ENCODE measurements at regions not wholly inside any gene's neighbourhood (a gene's known extent, or its start where the extent isn't known, plus 50 kb on each side); places are given as distances from the start of the nearest gene placed in this dataset.
A peak's percentile ranks its signal among the peaks of the same experiment; 100 is the strongest.
"Not testable (repeated sequence)": the region's sequence is repeated elsewhere in the genome, so short reads cannot be mapped to it uniquely, and the experiment has no call there.

DNA sequence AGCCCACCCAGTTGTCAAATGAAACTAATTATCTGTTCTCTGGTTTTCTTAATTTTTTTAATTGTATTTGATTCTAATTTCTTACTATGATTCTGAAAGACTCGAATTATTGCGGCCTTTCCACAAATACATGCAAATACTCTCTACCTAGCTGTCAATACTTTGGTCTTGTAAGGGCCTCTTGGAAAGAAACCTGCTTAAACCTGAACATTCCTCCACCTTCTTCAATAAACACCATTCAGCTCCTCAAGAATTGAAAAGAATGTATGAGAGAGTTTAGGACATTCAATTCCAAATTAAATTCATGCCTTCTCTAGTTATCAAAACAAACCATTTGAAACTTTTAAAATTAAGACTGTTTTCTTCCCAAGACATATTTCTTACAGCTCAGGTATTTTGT, 385.9 kb upstream of the NOCT start:
- TF ChIP-seq, protein P1, sequence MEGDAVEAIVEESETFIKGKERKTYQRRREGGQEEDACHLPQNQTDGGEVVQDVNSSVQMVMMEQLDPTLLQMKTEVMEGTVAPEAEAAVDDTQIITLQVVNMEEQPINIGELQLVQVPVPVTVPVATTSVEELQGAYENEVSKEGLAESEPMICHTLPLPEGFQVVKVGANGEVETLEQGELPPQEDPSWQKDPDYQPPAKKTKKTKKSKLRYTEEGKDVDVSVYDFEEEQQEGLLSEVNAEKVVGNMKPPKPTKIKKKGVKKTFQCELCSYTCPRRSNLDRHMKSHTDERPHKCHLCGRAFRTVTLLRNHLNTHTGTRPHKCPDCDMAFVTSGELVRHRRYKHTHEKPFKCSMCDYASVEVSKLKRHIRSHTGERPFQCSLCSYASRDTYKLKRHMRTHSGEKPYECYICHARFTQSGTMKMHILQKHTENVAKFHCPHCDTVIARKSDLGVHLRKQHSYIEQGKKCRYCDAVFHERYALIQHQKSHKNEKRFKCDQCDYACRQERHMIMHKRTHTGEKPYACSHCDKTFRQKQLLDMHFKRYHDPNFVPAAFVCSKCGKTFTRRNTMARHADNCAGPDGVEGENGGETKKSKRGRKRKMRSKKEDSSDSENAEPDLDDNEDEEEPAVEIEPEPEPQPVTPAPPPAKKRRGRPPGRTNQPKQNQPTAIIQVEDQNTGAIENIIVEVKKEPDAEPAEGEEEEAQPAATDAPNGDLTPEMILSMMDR (IDR thresholded peaks at IDR 0.05; ENCODE audit: extremely low read depth, low read depth, low read length): no peak
- no peak for DNase-seq (ENCODE audit: insufficient read length, low spot score, missing footprints)
- no peaks in the 10 kb centered on the region for H4K20me1 ChIP-seq (ENCODE audit: insufficient read depth, low read length)
- no peak overlapping the region for H3K4me3 ChIP-seq (ENCODE audit: insufficient read depth, low read length)
- no peaks in the 10 kb centered on the region for H3K9me3 ChIP-seq (ENCODE audit: low read depth, low read length)
- H3K27ac ChIP-seq (ENCODE audit: low read depth, low read length): no peak overlapping the region
- H3K79me2 ChIP-seq (ENCODE audit: insufficient read depth, low read length): no peaks in the 10 kb centered on the region
- peaks cover 8% of the 10 kb centered on the region for H3K4me1 ChIP-seq (ENCODE audit: insufficient read depth, low read length)
- H3K36me3 ChIP-seq (ENCODE audit: insufficient read depth, low read length): no peaks in the 10 kb centered on the region
- H3K27me3 ChIP-seq (ENCODE audit: insufficient read depth, low read length): no peaks in the 10 kb centered on the region
- H3K4me2 ChIP-seq (ENCODE audit: insufficient read depth, low read length): no peak overlapping the region
- no peak overlapping the region for H2AFZ ChIP-seq (ENCODE audit: low read length)

DNA sequence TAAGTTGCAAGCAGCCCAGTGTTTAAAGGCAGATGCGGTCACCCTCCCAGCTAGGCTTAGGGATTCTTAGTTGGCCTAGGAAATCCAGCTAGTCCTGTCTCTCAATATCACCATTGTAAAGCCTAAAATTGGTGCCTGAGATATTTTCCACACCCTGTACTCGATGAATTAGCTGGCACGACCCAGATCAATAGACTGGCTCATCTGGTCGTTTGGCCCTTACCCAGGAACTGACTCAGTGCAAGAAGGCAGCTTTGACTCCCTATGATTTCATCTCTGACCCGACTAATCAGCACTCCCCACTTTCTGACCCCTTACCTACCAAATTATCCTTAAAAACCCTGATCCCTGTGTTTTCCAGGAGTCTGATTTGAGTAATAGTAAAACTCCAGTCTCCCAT, 384.9 kb upstream of the SLC7A11 start:
- H3K9me3 ChIP-seq (ENCODE audit: low read depth, low read length): no peaks in the 10 kb centered on the region
- H3K4me1 ChIP-seq (ENCODE audit: insufficient read depth, low read length): peaks cover 5% of the 10 kb centered on the region
- no peaks in the 10 kb centered on the region for H3K36me3 ChIP-seq (ENCODE audit: insufficient read depth, low read length)
- H3K27ac ChIP-seq (ENCODE audit: low read depth, low read length): no peak overlapping the region
- no peaks in the 10 kb centered on the region for H3K79me2 ChIP-seq (ENCODE audit: insufficient read depth, low read length)
- no peaks in the 10 kb centered on the region for H3K27me3 ChIP-seq (ENCODE audit: insufficient read depth, low read length)
- TF ChIP-seq, protein P1 (IDR thresholded peaks at IDR 0.05; ENCODE audit: extremely low read depth, low read depth, low read length): no peak
- no peak overlapping the region for H3K4me2 ChIP-seq (ENCODE audit: insufficient read depth, low read length)
- peak overlapping the region; percentile 64 for H2AFZ ChIP-seq (ENCODE audit: low read length)
- no peak for DNase-seq (ENCODE audit: insufficient read length, low spot score, missing footprints)
- no peaks in the 10 kb centered on the region for H4K20me1 ChIP-seq (ENCODE audit: insufficient read depth, low read length)
- no peak overlapping the region for H3K4me3 ChIP-seq (ENCODE audit: insufficient read depth, low read length)

DNA sequence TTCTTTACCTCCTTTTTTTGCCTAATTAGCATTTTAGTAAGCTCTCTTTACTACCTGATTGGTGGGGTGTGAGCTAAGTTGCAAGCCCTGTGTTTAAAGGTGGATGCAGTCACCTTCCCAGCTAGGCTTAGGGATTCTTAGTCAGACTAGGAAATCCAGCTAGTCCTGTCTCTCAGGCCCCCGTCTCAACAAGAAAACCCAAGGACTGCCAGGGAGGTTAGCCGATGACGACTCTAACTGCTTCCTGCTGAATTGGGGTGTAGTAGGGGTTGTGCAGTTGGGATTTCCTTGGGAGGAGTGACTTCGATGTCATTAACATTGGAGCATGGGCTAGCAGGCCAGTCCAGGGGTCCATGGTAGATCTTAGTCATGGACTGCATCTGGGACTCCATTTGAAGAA, 380.2 kb upstream of the SLC7A11 start:
- DNase-seq (ENCODE audit: insufficient read length, low spot score, missing footprints); H3K36me3 ChIP-seq (ENCODE audit: insufficient read depth, low read length); H2AFZ ChIP-seq (ENCODE audit: low read length); H3K27ac ChIP-seq (ENCODE audit: low read depth, low read length); H3K27me3 ChIP-seq (ENCODE audit: insufficient read depth, low read length); H4K20me1 ChIP-seq (ENCODE audit: insufficient read depth, low read length); H3K4me1 ChIP-seq (ENCODE audit: insufficient read depth, low read length); H3K9me3 ChIP-seq (ENCODE audit: low read depth, low read length); H3K79me2 ChIP-seq (ENCODE audit: insufficient read depth, low read length); H3K4me3 ChIP-seq (ENCODE audit: insufficient read depth, low read length); H3K4me2 ChIP-seq (ENCODE audit: insufficient read depth, low read length): not testable (repeated sequence)

DNA sequence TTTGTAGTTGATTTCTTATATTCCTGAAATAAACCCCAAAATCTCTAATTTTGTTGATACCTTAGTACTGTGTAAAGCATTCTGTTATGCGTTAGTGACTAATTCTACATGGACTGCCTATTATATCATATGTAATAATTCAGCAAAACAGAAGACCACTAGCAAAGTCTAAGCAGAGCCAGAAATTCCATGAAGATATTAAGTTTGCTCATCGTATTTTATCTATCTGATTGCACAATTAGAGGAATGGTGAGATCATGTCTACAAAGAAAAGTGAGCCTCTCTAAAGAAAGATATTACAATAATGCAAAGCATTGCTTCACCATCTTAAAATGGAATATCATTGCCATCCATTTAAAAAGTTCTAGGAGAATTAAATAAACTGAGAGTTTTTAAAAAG, 374.6 kb upstream of the SLC7A11 start:
- Histone ChIP-seq H4K20me1 (ENCODE audit: insufficient read depth, low read length) (no peaks in the 10 kb centered on the region), H2AFZ (ENCODE audit: low read length) (peak overlapping the region; percentile 69), H3K79me2 (ENCODE audit: insufficient read depth, low read length) (no peaks in the 10 kb centered on the region), H3K27me3 (ENCODE audit: insufficient read depth, low read length) (no peaks in the 10 kb centered on the region), H3K4me2 (ENCODE audit: insufficient read depth, low read length) (no peak overlapping the region), H3K9me3 (ENCODE audit: low read depth, low read length) (no peaks in the 10 kb centered on the region), H3K4me3 (ENCODE audit: insufficient read depth, low read length) (no peak overlapping the region), H3K36me3 (ENCODE audit: insufficient read depth, low read length) (no peaks in the 10 kb centered on the region), H3K4me1 (ENCODE audit: insufficient read depth, low read length) (no peaks in the 10 kb centered on the region), H3K27ac (ENCODE audit: low read depth, low read length) (peak overlapping the region; percentile 60)
- TF ChIP-seq, protein P1 (IDR thresholded peaks at IDR 0.05; ENCODE audit: extremely low read depth, low read depth, low read length): no peak
- DNase-seq (ENCODE audit: insufficient read length, low spot score, missing footprints): peak; percentile 46
